ENCODE measurements at regions not wholly inside any gene's neighbourhood (a gene's known extent, or its start where the extent isn't known, plus 50 kb on each side); places are given as distances from the start of the nearest gene placed in this dataset.

DNA sequence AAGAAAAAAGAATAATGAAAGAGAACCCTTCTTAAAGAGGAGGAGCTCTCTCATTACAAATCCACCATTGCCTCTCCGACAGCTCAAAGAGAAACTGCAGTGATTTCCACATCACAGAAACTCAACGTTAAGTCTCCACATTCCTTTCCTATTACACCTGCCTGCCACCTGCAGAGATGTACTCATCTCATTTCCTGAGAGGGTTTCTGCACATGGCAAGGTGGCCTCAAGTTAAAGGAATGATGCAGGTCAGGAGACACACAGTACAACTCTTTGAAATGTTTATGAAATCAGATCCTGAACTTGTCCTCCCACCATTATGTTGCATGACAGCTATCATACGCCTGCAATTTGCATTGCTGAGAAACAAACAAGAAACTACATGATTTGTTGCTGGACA is 458.4 kb upstream of the ADAMTS9 start:
- Histone ChIP-seq H3K4me3 (ENCODE audit: low read depth in 2 of 2, low read length in 1 of 2) (no peak overlapping the region), H3K9ac (no peak overlapping the region), H2AFZ (ENCODE audit: low read depth) (no peak overlapping the region), H3K4me1 (ENCODE audit: control insufficient read depth in 1 of 2, insufficient read depth in 2 of 2, low read depth in 1 of 2, low read length in 1 of 2) (peaks cover 0 to 2% of the 10 kb centered on the region in 2 experiments; a peak in 2 of 4 replicates), H4K20me1 (ENCODE audit: insufficient read depth) (no peaks in the 10 kb centered on the region), H3F3A (replicated peaks; ENCODE audit: insufficient read depth) (no peaks in the 10 kb centered on the region), H3K36me3 (replicated peaks in 1 of 2; ENCODE audit: control insufficient read depth in 1 of 2, insufficient read depth in 2 of 2, low read length in 1 of 2) (no peaks in the 10 kb centered on the region), H3K9me3 (no peaks in the 10 kb centered on the region), H3K79me2 (ENCODE audit: insufficient read depth) (no peaks in the 10 kb centered on the region), H3K27ac (ENCODE audit: low read depth in 2 of 2, low read length in 1 of 2) (no peak overlapping the region), H3K27me3 (ENCODE audit: insufficient read depth) (no peaks in the 10 kb centered on the region), H3K9me2 (no peaks in the 10 kb centered on the region), H3K4me2 (no peak overlapping the region)
- peak; percentile 60 for TF ChIP-seq TCF12 (IDR thresholded peaks at IDR 0.05)
- no peak for TF ChIP-seq RAD21 (IDR thresholded peaks at IDR 0.05; ENCODE audit: low read length)
- no peak for TF ChIP-seq FOXJ3 (CRISPR knock-in tag; IDR thresholded peaks at IDR 0.05)
- TF ChIP-seq FOSL2 (IDR thresholded peaks at IDR 0.05; ENCODE audit: borderline replicate concordance, low read depth), result peak; percentile 28; the same call in 1 of the 2 replicates
- no peak for TF ChIP-seq EZH2phosphoT487 (IDR thresholded peaks at IDR 0.05; ENCODE audit: borderline replicate concordance, low read depth)
- no peak for TF ChIP-seq CHD2 (IDR thresholded peaks at IDR 0.05; ENCODE audit: low read length, partially characterized antibody)
- 0 out of 2 replicates have a peak, but pooled peaks have one; percentile 11 for TF ChIP-seq JUND (IDR thresholded peaks at IDR 0.05)
- 56% methylated on average over 3 of the region's 3 CpGs for WGBS (ENCODE audit: low lambda C conversion rate)
- ChIA-PET CTCF (interaction anchor here (0.6 to 1.2 kb wide), 3 partner anchors 19 to 371 kb away, joined by 3 to 4 read pairs (median 4); no protein-coding TSS in a partner anchor), POLR2A (no interaction called here)
- DNase-seq, result no peak

DNA sequence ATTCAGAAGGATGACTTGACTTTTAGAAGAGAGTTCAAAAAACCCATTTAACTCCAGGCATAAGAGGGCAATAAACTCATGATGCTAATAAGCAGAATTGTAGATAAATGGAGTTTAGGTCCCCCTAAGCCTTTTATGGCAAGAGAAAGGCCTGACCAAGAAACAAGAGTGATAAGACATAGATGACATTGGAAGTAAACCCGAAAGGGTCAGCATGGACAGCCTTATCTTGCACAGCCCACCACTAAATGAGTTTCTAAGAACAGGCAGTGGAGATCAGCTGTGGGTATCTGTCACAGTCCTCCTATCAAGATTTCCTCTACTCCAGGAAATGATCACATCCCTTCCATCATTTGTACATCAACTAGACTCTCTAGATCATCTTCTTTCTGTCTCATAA is 457.9 kb upstream of the ADAMTS9 start:
- ChIA-PET CTCF (interaction anchor here (0.6 to 1.6 kb wide), 4 partner anchors 19 to 371 kb away, joined by 3 to 5 read pairs (median 4); no protein-coding TSS in a partner anchor), POLR2A (no interaction called here)
- Histone ChIP-seq H4K20me1 (ENCODE audit: insufficient read depth) (no peaks in the 10 kb centered on the region), H3K9me2 (no peaks in the 10 kb centered on the region), H3K4me1 (ENCODE audit: control insufficient read depth in 1 of 2, insufficient read depth in 2 of 2, low read depth in 1 of 2, low read length in 1 of 2) (peaks cover 0 to 2% of the 10 kb centered on the region in 2 experiments; a peak in 2 of 4 replicates), H3F3A (replicated peaks; ENCODE audit: insufficient read depth) (no peaks in the 10 kb centered on the region), H3K9me3 (no peaks in the 10 kb centered on the region), H3K4me2 (no peak overlapping the region), H3K27ac (ENCODE audit: low read depth in 2 of 2, low read length in 1 of 2) (no peak overlapping the region), H3K4me3 (ENCODE audit: low read depth in 2 of 2, low read length in 1 of 2) (no peak overlapping the region), H3K9ac (no peak overlapping the region), H2AFZ (ENCODE audit: low read depth) (no peak overlapping the region), H3K79me2 (ENCODE audit: insufficient read depth) (no peaks in the 10 kb centered on the region), H3K36me3 (replicated peaks in 1 of 2; ENCODE audit: control insufficient read depth in 1 of 2, insufficient read depth in 2 of 2, low read length in 1 of 2) (no peaks in the 10 kb centered on the region), H3K27me3 (ENCODE audit: insufficient read depth) (no peaks in the 10 kb centered on the region)
- WGBS (ENCODE audit: low lambda C conversion rate), result 75% methylated on average over 1 of the region's 1 CpG
- TF ChIP-seq POLR2AphosphoS5 (IDR thresholded peaks at IDR 0.05; ENCODE audit: low read depth, low read length) (no peak), CHD2 (IDR thresholded peaks at IDR 0.05; ENCODE audit: low read length, partially characterized antibody) (no peak), GABPA (IDR thresholded peaks at IDR 0.05; ENCODE audit: low read depth) (no peak), RAD21 (IDR thresholded peaks at IDR 0.05; ENCODE audit: low read length) (no peak)
- TF ChIP-seq, protein P1, sequence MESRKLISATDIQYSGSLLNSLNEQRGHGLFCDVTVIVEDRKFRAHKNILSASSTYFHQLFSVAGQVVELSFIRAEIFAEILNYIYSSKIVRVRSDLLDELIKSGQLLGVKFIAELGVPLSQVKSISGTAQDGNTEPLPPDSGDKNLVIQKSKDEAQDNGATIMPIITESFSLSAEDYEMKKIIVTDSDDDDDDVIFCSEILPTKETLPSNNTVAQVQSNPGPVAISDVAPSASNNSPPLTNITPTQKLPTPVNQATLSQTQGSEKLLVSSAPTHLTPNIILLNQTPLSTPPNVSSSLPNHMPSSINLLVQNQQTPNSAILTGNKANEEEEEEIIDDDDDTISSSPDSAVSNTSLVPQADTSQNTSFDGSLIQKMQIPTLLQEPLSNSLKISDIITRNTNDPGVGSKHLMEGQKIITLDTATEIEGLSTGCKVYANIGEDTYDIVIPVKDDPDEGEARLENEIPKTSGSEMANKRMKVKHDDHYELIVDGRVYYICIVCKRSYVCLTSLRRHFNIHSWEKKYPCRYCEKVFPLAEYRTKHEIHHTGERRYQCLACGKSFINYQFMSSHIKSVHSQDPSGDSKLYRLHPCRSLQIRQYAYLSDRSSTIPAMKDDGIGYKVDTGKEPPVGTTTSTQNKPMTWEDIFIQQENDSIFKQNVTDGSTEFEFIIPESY (IDR thresholded peaks at IDR 0.05; ENCODE audit: borderline replicate concordance, low read depth), result no peak
- DNase-seq, result no peak
